Skeletal muscle cell (primary cell): ENCODE measurements at regions not wholly inside any gene's neighbourhood (a gene's known extent, or its start where the extent isn't known, plus 50 kb on each side); places are given as distances from the start of the nearest gene placed in this dataset.
"Not testable (repeated sequence)": the region's sequence is repeated elsewhere in the genome, so short reads cannot be mapped to it uniquely, and the experiment has no call there.

Experiments
- DNase-seq: peaks from one replicate; pipeline ENCODE4 v3.0.0-alpha.2; 2010; ENCODE audit warnings: low read depth
- H3K4me3 ChIP-seq: 2 replicates; pipeline ENCODE4 v1.5.1; 2011; ENCODE audit warnings: low read depth, mild to moderate bottlenecking, control low read depth, low read length, moderate library complexity

DNA sequence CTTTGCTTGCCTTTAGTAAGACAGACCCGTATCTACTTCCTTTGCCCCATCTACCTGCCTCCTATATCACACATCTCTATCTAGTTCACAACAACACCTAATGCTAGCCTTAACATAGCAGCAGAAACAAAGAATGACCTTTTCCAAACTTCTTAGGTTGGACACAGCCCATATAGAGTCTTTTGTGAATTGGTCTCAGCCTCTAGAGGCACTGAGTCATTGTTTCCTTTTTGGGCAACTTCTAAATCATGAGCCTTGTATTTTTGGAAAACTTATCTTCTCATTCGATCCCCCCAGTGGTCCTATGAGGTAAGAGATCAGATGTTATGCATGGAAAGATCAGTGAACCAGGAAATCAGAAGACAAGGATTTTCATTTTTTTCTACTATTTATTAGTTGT, 679.4 kb upstream of the USP24 start:
- DNase-seq = peak; percentile 29
- no peak overlapping the region for H3K4me3 ChIP-seq

DNA sequence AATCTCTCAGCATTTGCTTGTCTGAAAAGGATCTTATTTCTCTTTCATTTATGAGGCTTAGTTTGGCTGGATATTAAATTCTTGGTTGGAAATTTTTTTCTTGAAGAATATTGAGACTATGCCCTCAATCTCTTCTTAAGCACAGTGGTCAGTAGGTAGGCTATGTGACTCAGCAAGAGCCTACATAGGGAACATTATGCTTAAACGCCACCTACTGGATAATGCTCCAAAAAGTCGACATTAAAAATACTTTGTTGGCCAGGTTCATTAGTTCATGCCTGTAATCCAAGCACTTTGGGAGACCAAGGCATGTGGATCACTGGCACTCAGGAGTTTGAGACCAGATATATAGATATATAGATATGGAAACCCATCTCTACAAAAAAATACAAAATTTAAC, 678.0 kb upstream of the USP24 start:
- no peak overlapping the region for H3K4me3 ChIP-seq
- DNase-seq = peak; percentile 30

DNA sequence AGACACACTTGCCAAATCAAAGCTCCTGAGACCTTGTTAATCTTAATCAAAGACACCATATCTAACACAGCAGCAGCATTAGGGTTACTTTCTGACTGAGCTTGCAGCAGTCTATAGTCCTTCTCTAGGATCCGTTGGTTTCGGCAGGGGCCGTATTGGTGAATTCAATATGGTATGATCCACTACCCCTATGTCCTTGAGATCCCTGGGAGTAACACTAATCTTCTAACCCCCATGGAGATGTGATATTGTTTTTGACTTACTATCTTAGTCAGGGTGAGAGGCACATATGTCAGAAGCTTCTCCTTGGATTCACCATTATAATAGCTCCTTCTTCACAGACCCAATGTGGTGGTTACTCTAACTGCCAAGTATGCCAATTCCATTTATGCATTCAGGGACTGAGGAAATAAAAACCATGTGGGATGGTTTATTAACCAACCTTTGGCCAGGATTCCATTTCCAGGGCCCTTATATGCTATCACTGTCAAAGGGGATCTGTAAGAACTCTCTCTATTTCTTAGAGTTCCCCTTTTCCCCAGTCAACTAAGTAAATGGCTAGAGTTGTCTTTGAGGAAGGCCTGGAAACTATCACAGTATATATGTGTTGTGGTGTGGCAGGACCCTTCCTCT, 673.6 kb upstream of the USP24 start:
- no peak overlapping the region for H3K4me3 ChIP-seq
- no peak for DNase-seq

DNA sequence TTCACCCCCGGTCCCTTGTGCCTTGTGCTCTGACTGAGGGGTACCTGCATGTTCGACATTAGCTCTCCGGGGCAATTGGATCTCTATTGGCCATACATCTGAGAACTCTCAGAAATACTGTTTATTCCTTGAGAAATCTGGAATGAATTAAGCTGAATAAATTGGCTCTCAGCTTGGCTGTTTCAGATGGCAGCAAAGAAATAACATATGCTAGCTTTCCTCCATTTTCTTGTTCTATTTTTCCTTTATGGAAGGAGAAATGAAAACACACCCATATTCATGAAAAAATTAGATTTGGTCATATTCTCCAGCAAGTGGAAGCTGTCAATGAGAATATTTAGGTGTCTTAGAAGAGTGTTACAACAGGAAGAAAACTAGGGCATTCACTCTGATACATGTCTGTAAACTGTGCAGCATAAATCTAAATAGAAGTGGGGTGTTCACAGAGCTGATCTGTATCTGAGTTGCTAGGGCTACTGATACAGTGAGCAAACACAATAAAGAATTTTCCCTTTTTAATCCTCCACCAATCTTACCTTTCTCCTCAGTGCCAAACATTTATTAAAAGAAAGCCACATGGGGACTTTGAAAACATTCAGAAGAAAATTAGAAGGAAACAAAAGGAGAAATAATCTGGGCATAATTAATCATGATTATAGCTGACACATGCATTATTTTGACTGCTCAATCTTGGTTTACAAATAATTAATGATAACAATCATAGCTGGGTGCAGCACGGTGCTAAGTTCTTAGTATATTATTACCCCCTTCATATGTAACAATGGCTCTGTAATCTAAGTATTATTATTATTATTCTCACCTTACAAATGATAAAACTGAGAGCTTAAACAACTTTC, 671.9 kb upstream of the USP24 start:
- no peak for DNase-seq

DNA sequence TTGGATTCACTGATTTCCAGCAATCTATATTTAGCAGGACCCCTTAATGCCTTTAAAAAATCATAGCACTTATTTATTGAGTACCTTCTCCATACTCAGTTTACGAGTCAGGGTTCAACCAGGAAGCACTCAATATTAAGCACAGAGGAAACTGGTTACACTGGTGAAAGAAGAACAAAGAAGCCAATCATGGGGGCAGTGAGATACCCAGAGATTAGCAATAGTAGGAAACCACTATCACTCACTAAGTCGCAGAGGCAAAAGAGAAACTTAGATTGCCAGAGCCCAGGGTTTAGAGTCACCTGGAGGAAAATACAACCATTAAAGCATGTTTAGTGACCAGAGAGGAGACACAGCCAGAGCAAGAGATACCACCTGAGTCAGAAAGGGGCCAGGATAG, 670.5 kb upstream of the USP24 start:
- no peak for DNase-seq
- no peak overlapping the region for H3K4me3 ChIP-seq

More for the DNA sequence above, 671.9 kb upstream of the USP24 start:
- H3K4me3 ChIP-seq = no peak overlapping the region

DNA sequence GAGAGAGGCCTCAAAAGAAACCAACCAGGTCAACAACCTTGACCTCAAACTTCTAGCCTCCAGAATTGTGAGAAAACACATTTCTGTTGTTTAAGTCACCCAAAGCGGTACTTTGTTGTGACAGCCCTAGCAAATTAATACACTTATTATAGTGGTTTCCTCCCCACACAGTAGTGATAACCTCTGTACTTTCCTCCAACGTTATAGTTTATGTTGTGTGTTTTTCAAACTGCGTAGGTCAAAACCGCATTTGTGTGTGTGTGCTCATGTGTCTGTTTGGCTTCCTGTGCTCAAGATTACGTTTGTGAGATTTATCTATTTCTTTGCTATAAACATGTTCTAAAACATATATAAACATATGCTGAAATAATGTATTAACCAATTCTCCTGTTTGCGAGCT, 667.8 kb upstream of the USP24 start:
- no peak overlapping the region for H3K4me3 ChIP-seq
- no peak for DNase-seq

DNA sequence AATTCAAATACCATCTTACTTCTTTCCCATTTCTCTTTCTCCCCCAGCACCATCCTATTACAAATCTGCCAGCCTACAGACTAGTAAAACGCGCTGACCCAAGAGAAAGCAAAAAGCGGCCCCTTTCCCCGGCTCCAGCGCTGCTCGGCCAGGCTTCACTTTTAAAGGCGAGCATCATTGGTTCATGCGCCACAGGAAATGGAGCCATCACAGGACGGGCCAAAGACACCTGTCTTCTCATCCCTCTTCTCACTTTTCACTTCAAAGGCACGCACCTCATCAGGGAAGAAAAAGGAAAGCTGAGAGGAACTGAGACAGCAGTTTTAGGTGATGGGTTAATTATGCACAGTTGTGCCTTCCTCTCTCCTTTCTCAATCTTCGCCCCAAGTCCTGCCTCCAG, 664.2 kb upstream of the USP24 start:
- no peak for DNase-seq
- H3K4me3 ChIP-seq = no peak overlapping the region

DNA sequence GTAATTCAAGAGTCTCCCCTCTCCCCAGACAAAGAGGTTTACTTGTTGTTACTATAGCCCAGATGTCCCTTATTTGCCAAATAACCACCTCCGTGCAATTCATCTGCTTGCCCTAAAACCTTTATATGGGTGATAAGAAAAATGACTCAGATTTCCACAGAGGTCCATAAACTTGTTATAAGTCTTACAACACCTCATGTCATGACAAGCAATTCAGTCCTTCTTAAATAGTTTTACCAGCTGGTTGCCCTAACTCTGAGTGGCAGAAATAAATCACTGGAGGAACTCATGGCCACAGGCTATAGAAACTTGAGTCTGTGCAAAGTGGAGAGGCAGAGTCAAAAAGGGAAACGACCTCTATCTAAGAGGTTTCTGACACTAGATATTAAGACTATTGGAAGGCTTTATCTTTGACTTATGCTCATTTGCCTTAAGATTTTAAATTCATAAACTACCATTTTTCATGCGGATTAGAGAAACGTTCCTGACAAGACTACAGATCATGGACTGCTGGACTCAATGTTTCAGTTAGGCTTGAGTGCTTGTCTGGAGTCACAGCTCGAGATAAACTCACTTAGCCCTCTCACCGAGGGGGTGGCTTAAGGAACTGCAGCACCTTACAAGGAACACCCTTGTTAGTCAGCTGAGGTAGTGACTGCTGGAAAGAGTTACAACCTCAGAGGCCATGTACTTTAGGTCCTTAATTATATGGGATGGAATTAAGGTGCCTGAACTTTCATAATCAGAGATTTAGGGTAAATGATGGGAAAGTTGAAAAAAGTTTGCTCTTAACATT, 662.5 kb upstream of the USP24 start:
- no peak overlapping the region for H3K4me3 ChIP-seq
- DNase-seq = no peak

DNA sequence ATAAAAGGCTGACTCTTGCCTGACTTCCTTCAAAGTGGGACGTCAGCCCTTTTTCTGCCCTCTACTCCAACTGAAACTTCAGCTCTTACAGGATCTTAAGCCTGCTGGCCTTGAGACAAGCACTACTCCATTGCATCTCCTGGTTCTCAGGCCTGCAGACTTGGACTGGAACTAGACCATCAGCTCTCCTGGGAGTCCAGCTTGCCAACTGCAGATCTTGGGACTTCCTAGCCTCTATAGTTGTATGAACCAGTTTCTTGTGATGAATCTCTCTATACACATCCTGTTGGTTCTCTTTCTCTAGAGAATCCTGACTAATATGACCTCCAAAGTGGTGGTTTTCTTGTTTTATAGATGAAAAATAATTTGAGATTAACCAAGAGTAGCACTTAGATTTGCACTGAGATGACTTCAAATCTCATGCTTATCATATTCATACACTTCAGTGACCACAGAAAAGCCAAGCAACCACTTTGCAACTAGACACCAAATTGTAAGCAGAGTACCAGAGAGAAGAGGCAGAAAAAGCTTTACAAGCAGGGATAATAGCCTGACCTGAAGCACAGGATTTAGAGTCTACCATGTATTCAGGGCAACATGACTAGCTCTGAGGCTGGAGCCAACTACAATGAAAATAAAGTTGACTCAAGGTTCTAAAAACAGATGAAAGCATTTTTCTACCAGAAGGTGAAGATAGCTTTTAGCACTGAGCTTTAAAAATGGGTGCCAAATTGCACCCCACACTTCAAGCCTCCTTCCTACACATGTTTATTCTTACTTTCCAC, 661.3 kb upstream of the USP24 start:
- no peak for DNase-seq
- H3K4me3 ChIP-seq = no peak overlapping the region

DNA sequence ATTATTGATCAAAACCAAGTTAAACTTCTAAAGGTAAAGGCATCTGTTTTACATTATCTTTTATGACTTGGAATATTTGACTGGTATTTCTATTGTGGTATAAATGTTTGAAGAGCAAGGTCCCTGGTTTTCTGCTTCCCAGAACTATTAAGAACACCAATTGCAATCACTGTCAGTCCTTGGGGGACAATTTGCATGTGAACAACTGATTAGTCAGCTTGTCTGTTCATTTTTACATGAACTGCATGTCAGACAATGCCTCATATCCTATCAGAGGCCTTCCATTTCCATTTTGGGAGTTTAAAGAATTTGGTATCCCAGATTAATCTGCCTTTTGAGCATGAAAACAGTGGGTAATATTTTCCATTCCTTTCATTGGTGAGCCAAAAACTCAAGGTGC, 654.9 kb upstream of the USP24 start:
- DNase-seq = peak; percentile 77
- H3K4me3 ChIP-seq = no peak overlapping the region

DNA sequence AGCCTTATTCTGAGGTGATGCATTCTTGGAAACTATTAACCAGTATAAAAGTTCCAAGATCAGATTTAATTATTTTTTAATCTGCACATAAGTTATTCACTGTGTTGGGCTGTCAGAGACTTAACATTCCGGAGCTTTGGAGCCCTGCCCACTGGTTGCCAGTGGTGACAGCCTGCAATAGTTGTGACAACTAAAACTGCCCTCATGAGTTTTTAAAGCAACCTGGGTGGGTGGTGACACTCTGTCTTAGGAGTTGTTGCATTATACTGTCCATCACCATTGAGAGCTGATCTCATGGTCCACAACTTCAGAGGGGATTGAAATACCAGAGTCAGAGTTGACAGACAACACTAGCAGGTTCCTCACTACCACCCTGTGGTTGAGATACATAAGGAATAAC, 653.9 kb upstream of the USP24 start:
- no peak for DNase-seq
- H3K4me3 ChIP-seq = no peak overlapping the region

DNA sequence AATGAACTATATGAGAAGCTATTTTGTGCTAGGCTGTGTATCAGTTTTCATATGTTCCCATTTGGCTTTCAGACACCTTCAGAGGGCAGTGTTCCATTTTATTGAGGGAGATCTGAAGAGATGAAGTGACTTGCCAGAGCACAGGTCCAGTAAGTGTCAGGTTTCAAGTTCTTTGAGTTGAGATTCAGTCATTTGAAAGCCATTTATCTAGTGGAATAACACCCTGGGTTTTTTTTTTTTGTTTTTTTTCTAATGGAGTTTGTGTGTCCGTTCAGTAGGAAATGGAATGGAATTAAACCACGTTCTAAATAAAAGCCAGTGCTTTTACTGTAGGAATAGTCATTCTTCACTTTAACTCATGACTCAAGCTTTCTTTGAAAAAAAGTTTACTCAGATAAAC, 652.9 kb upstream of the USP24 start:
- no peak overlapping the region for H3K4me3 ChIP-seq
- no peak for DNase-seq

DNA sequence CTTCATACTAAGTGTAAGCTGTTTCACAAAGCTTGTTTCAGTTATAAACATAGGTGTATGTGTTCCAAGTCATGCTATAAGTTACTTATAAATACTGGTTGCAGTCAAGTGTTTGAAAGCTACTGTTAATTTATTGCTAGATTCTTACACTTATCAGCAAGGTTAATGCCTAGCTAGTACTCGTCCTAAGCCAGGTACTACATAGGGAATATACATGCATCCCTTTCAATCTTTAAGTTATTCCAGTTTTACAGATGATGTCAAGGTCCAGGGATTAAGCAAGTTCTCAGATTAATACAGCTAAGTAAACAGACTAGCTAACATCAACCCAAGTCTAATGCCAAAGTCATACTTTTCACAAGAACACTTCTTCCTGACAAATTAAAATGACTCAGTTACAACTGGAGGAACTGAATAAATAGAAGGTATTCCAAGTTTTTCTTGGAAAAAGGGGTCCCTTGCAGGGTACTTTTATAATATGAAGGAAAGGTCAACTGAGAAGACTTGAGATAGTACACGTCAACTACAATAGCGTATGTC, 652.2 kb upstream of the USP24 start:
- no peak for DNase-seq
- no peak overlapping the region for H3K4me3 ChIP-seq

DNA sequence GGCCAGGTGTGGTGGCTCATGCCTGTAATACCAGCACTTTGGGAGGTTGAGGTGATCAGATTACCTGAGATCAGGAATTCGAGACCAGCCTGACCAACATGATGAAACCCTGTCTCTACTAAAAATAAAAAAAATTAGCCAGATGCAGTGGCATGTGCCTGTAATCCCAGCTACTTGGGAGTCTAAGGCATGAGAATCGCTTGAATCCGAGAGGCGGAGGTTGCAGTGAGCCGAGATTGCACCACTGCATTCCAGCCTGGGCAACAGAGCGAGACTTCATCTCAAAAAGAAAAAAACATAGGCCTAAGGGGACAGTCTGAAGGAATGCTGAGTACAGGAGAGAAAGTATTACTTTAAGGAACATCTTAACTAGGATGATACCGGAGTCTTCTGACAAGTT, 650.6 kb upstream of the USP24 start:
- H3K4me3 ChIP-seq, DNase-seq: not testable (repeated sequence)

DNA sequence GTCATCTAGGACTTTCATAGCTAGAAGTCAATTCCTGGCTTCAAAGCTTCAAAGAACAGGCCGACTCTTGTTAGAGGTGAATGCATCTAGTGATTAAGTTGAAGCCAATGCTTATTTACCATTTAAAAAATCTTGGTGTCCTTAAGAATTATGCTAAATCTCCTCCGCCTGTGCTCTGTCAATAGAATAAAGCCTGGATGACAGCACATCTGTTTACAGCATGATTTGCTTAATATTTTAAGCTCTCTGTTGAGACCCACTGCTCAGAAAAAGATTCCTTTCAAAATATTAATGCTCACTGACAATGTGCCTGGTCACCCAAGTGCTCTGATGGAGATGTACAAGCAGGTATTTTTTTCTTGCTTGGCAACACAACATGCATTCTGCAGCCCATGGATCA, 649.1 kb upstream of the USP24 start:
- no peak overlapping the region for H3K4me3 ChIP-seq
- DNase-seq = no peak

DNA sequence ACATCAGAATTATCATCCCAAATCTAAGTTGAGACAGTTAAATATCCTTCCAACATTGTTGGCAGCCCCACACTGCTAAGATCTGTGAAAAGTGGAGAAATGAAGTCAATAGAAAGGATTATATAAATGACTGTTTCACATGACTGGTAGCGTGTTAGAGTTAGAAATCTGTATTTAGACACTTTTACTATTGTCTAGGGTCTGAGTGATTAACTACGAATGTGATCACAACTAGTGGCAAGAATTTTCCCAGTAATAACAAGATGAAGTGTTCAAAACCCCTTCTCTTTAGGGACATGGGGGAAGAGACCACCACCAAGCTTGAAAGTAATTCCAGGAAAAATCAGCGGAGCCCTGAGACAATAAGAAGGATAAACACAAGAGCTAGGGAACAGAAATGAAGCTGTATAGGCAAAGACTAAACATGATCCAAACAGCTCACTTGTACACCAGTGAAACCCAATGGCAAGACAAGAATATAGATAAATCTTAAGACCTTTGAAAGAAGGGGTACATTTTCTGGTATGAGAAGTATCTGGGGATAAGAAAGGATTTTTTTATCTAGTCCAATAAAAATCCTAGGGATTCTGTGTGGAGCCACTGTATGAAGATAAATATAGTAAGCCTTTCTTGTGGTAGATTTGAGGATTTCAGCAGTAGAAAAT, 646.6 kb upstream of the USP24 start:
- H3K4me3 ChIP-seq = no peak overlapping the region
- DNase-seq = no peak

DNA sequence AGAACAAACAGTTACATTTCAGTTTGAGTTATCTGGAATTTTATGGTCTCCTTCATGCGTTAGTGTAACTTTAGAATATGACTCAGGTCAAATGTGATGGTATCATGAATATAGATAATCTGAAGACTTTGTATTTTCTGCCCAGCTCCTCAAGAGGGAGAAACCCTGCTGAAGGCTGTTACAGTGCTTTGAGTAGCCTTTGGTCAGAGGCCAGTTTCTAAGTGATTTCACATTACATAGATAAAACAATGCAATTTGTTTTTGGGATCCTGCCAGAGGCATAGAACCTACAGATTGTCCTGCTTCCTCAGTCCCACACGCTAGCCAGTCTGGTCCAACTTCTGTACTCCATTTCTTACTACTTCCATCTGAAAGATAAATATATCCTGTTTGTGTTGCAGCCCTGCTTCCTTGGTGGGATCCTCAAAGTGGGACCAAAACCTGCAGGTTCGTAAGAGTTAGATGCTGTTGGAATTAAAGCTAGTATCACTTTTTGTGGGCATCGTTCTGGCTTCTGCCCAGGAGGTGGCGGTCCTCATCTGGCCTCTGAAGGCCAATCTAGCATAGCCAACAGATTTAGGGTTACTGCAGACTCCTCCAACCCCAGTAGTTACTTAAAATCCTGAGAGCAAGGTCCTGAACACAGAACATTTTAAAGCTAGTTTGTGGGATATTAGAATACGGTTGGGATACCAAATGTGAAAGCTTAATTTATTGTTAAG, 645.8 kb upstream of the USP24 start:
- no peak overlapping the region for H3K4me3 ChIP-seq
- DNase-seq = no peak

DNA sequence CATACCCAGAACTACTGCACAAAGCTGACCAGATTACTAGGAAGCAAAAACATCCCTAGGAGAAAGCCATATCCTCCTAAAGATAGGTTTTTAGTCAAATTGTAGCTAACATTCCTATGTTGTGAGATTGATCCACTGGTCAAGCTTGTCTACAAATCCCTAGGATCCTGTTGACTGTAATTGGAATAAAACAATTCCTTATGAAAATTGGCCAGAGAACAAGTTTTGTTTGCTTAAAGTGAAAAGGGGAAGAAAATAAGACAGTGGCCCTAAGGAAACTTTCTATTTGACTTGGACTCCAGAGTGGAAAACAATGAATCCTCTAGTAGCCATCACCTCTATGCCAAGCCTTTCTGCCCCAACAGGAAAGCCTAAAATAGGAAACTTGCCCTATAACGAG, 645.2 kb upstream of the USP24 start:
- H3K4me3 ChIP-seq = no peak overlapping the region
- DNase-seq = no peak
